ENCODE measurements at regions not wholly inside any gene's neighbourhood (a gene's known extent, or its start where the extent isn't known, plus 50 kb on each side); places are given as distances from the start of the nearest gene placed in this dataset.

GRCh38 chr2:156901373-156902031 is 356.0 kb upstream of the GALNT5 start:
- H3K36me3 ChIP-seq = no peaks in the 10 kb centered on the region
- 66 to 72% methylated on average over 4 of the region's 4 CpGs for WGBS, 2 donors
- H3K9me3 ChIP-seq = peaks cover 0 to 7% (median 2%) of the 10 kb centered on the region in 4 donors
- TF ChIP-seq, protein P1, sequence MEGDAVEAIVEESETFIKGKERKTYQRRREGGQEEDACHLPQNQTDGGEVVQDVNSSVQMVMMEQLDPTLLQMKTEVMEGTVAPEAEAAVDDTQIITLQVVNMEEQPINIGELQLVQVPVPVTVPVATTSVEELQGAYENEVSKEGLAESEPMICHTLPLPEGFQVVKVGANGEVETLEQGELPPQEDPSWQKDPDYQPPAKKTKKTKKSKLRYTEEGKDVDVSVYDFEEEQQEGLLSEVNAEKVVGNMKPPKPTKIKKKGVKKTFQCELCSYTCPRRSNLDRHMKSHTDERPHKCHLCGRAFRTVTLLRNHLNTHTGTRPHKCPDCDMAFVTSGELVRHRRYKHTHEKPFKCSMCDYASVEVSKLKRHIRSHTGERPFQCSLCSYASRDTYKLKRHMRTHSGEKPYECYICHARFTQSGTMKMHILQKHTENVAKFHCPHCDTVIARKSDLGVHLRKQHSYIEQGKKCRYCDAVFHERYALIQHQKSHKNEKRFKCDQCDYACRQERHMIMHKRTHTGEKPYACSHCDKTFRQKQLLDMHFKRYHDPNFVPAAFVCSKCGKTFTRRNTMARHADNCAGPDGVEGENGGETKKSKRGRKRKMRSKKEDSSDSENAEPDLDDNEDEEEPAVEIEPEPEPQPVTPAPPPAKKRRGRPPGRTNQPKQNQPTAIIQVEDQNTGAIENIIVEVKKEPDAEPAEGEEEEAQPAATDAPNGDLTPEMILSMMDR (IDR thresholded peaks at IDR 0.05) = no peak
- TF ChIP-seq EP300 (IDR thresholded peaks at IDR 0.05) = no peak
- no peak for TF ChIP-seq POLR2A (IDR thresholded peaks at IDR 0.05)
- no peak for DNase-seq (ENCODE audit: low spot score in 2 of 2)
- H3K4me1 ChIP-seq = no peaks in the 10 kb centered on the region
- H3K27ac ChIP-seq = no peak overlapping the region
- no peaks in the 10 kb centered on the region for H3K27me3 ChIP-seq
- H3K4me3 ChIP-seq = no peak overlapping the region

- no peaks in the 10 kb centered on the region for H3K36me3 ChIP-seq
- no peak overlapping the region for H3K27ac ChIP-seq
- no peak for DNase-seq (ENCODE audit: low spot score in 2 of 2)
- TF ChIP-seq EP300 (IDR thresholded peaks at IDR 0.05) = no peak
- TF ChIP-seq, protein P1 (IDR thresholded peaks at IDR 0.05) = no peak
- no peaks in the 10 kb centered on the region for H3K4me1 ChIP-seq
- no peak overlapping the region for H3K4me3 ChIP-seq
- no peaks in the 10 kb centered on the region for H3K27me3 ChIP-seq
- H3K9me3 ChIP-seq = peaks cover 0 to 7% (median 2%) of the 10 kb centered on the region in 4 donors
Observed at GRCh38 chr2:156903335-156903734, 354.2 kb upstream of the GALNT5 start.

DNA sequence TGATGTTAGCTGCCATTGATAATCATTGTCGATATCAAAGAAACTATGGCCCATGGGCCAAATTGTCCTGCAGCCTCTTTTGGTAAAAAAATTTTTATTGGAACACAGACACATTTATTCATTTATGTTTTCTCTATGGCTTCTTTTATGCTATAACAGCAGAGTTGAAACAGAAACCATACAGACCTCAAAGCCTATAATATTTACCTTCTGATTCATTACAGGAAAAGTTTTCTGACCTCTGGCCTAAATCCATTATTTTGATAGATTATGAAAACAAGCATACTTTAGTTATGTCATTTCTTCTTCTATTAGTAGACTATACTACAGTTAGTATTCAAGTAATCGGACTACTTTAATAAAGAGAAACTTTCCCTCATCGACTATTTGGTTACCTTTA is 349.7 kb upstream of the GALNT5 start:
- Histone ChIP-seq H3K27ac (no peak overlapping the region), H3K9me3 (no peaks in the 10 kb centered on the region), H3K4me1 (no peaks in the 10 kb centered on the region), H3K36me3 (no peaks in the 10 kb centered on the region), H3K4me3 (no peak overlapping the region), H3K27me3 (no peaks in the 10 kb centered on the region)
- TF ChIP-seq EP300 (IDR thresholded peaks at IDR 0.05) (no peak), POLR2A (IDR thresholded peaks at IDR 0.05) (no peak)
- TF ChIP-seq, protein P1 (IDR thresholded peaks at IDR 0.05) = no peak
- no peak for DNase-seq (ENCODE audit: low spot score in 2 of 2)
- 58% methylated on average over 3 of the region's 3 CpGs for WGBS, 2 donors

GRCh38 chr2:156908825-156909224 is 348.7 kb upstream of the GALNT5 start:
- WGBS, 2 donors = 44 to 62% methylated on average over 1 of the region's 1 CpG
- Histone ChIP-seq H3K4me3 (no peak overlapping the region), H3K4me1 (no peaks in the 10 kb centered on the region), H3K27me3 (no peaks in the 10 kb centered on the region), H3K9me3 (no peaks in the 10 kb centered on the region), H3K36me3 (no peaks in the 10 kb centered on the region), H3K27ac (no peak overlapping the region)
- no peak for TF ChIP-seq EP300 (IDR thresholded peaks at IDR 0.05)
- TF ChIP-seq, protein P1 (IDR thresholded peaks at IDR 0.05) = no peak
- TF ChIP-seq POLR2A (IDR thresholded peaks at IDR 0.05) = no peak
- no peak for DNase-seq (ENCODE audit: low spot score in 2 of 2)

DNA sequence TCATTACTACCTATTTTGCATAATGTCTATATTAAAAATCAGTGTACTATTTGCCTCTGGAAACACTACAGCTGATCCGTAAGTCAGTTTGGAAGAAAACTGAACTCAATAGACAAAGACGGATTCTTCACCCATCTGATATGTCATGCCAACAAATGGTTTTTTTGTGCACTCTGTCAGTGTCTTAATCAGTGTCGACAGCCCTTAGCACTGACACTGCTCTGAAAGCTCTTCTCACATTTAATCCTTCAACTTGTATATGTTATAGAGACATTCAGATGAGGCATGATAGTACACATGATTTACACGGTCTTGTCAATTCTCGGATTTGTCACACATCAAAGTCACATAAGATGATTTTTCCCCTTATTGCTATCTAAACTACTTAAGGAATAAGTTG is 347.5 kb upstream of the GALNT5 start:
- Histone ChIP-seq H3K36me3 (no peaks in the 10 kb centered on the region), H3K4me1 (no peaks in the 10 kb centered on the region), H3K27ac (peak overlapping the region in 1 of 4 donors; percentile 53), H3K9me3 (no peaks in the 10 kb centered on the region), H3K4me3 (no peak overlapping the region), H3K27me3 (no peaks in the 10 kb centered on the region)
- WGBS, 2 donors = 46 to 62% methylated on average over 5 of the region's 5 CpGs
- no peak for TF ChIP-seq EP300 (IDR thresholded peaks at IDR 0.05)
- no peak for TF ChIP-seq POLR2A (IDR thresholded peaks at IDR 0.05)
- TF ChIP-seq, protein P1 (IDR thresholded peaks at IDR 0.05) = no peak
- DNase-seq (ENCODE audit: low spot score in 2 of 2) = no peak

Measured in tibial nerve (tissue), 4 donors.